ENCODE measurements at regions not wholly inside any gene's neighbourhood (a gene's known extent, or its start where the extent isn't known, plus 50 kb on each side); places are given as distances from the start of the nearest gene placed in this dataset.

DNA sequence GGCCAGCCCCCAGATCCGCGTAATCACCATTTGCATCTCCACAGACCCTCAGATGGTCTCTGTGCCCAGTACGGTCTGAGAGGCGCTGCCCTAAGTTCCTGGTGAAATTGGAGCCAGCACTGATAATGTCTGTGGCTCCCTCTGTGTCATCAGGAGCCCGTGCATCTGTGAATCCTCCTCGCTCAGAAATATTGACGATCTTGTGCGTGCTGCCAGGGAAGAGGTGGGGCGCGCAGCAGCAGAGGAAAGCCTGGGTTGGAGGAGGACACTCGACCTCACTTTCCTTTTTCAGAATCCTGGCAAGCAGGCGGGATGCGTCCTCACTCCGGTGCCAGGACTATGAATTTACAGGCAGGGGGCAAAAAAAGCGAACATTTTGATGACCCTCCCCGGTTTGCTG, 686.1 kb upstream of the SALL3 start:
- H4K20me1 ChIP-seq (ENCODE audit: control insufficient read depth, extremely low read depth, insufficient read depth, low read length) = no peaks in the 10 kb centered on the region
- H3K4me3 ChIP-seq (ENCODE audit: control insufficient read depth in 2 of 3, extremely low read depth in 1 of 3, insufficient read depth in 2 of 3, low read depth in 1 of 3, low read length in 3 of 3) = no peak overlapping the region
- H3K27me3 ChIP-seq (ENCODE audit: control insufficient read depth, extremely low read depth, insufficient read depth, low read length) = no peaks in the 10 kb centered on the region
- no peak for DNase-seq (ENCODE audit: low read depth, low spot score)
- FAIRE-seq = no peak
- dilution Hi-C loops (cut with MboI; ENCODE audit: extremely low pct_ligation_motif_present, low sequenced_read_pairs) = no loop called here
- H3K9ac ChIP-seq (ENCODE audit: control insufficient read depth, extremely low read depth, insufficient read depth, low read length) = no peak overlapping the region
- H3K79me2 ChIP-seq (ENCODE audit: control insufficient read depth, insufficient read depth, low read length) = no peaks in the 10 kb centered on the region
- H3K9me3 ChIP-seq (ENCODE audit: control insufficient read depth, low read depth, low read length) = peaks cover 6% of the 10 kb centered on the region
- H3K9me1 ChIP-seq (ENCODE audit: control insufficient read depth, extremely low read depth, insufficient read depth, low read length) = no peaks in the 10 kb centered on the region
- H2AFZ ChIP-seq (ENCODE audit: control insufficient read depth, low read length) = no peak overlapping the region
- no peaks in the 10 kb centered on the region for H3K36me3 ChIP-seq (ENCODE audit: control insufficient read depth in 2 of 2, extremely low read depth in 1 of 2, insufficient read depth in 2 of 2, low read length in 2 of 2)
- H3K27ac ChIP-seq (ENCODE audit: control insufficient read depth, insufficient read depth, low read length) = no peak overlapping the region
- H3K4me1 ChIP-seq (ENCODE audit: control insufficient read depth, extremely low read depth, insufficient read depth, low read length) = no peaks in the 10 kb centered on the region
- H3K4me2 ChIP-seq (ENCODE audit: control insufficient read depth, extremely low read depth, insufficient read depth, low read depth, low read length) = no peak overlapping the region
- TF ChIP-seq EZH2 (IDR thresholded peaks at IDR 0.05; ENCODE audit: low read length) = no peak
- TF ChIP-seq, protein P1, sequence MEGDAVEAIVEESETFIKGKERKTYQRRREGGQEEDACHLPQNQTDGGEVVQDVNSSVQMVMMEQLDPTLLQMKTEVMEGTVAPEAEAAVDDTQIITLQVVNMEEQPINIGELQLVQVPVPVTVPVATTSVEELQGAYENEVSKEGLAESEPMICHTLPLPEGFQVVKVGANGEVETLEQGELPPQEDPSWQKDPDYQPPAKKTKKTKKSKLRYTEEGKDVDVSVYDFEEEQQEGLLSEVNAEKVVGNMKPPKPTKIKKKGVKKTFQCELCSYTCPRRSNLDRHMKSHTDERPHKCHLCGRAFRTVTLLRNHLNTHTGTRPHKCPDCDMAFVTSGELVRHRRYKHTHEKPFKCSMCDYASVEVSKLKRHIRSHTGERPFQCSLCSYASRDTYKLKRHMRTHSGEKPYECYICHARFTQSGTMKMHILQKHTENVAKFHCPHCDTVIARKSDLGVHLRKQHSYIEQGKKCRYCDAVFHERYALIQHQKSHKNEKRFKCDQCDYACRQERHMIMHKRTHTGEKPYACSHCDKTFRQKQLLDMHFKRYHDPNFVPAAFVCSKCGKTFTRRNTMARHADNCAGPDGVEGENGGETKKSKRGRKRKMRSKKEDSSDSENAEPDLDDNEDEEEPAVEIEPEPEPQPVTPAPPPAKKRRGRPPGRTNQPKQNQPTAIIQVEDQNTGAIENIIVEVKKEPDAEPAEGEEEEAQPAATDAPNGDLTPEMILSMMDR (optimal IDR thresholded peaks at IDR 0.05 in 1 of 3, IDR thresholded peaks at IDR 0.05 in 1 of 3, conservative IDR thresholded peaks at IDR 0.05 in 1 of 3; ENCODE audit: extremely low read depth in 1 of 3, insufficient read depth in 2 of 3, low read length in 3 of 3) = no peak

DNA sequence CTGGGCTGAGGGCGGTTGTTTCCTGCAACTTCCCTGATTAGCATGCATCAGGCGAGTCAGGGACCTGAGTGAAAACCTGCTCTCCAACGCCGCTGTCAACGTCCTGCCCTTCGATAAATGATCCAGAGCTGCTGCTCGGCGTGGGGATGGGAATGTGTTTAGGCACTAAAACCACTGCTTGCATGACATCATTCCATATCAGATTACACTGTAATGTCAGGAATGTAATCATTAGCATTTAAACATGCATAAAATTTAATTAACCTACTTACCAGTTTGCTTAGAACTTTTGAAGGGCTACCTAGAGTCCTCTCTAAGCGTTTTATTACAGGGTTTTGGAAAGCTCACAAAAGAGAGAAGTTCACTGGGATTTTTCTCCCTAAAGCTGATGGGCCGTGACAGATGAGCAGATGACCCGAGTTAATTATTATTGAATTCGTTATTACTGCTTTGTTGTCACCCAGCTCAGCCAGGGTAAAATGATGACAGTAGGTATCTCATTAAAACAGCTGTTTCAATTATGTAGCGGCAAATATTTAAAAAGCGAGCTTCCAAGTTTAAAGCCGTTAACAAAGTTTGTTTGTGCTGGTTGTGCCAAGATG, 685.6 kb upstream of the SALL3 start:
- no peak overlapping the region for H2AFZ ChIP-seq (ENCODE audit: control insufficient read depth, low read length)
- H3K79me2 ChIP-seq (ENCODE audit: control insufficient read depth, insufficient read depth, low read length) = no peaks in the 10 kb centered on the region
- H3K9ac ChIP-seq (ENCODE audit: control insufficient read depth, extremely low read depth, insufficient read depth, low read length) = no peak overlapping the region
- FAIRE-seq (no peak), DNase-seq (ENCODE audit: low read depth, low spot score) (no peak)
- no peaks in the 10 kb centered on the region for H3K4me1 ChIP-seq (ENCODE audit: control insufficient read depth, extremely low read depth, insufficient read depth, low read length)
- no peak overlapping the region for H3K4me3 ChIP-seq (ENCODE audit: control insufficient read depth in 2 of 3, extremely low read depth in 1 of 3, insufficient read depth in 2 of 3, low read depth in 1 of 3, low read length in 3 of 3)
- peaks cover 6% of the 10 kb centered on the region for H3K9me3 ChIP-seq (ENCODE audit: control insufficient read depth, low read depth, low read length)
- H3K9me1 ChIP-seq (ENCODE audit: control insufficient read depth, extremely low read depth, insufficient read depth, low read length) = no peaks in the 10 kb centered on the region
- H3K27ac ChIP-seq (ENCODE audit: control insufficient read depth, insufficient read depth, low read length) = no peak overlapping the region
- TF ChIP-seq EZH2 (IDR thresholded peaks at IDR 0.05; ENCODE audit: low read length) = no peak
- TF ChIP-seq, protein P1 (optimal IDR thresholded peaks at IDR 0.05 in 1 of 3, IDR thresholded peaks at IDR 0.05 in 1 of 3, conservative IDR thresholded peaks at IDR 0.05 in 1 of 3; ENCODE audit: extremely low read depth in 1 of 3, insufficient read depth in 2 of 3, low read length in 3 of 3) = no peak
- dilution Hi-C loops (cut with MboI; ENCODE audit: extremely low pct_ligation_motif_present, low sequenced_read_pairs) = no loop called here
- no peaks in the 10 kb centered on the region for H3K27me3 ChIP-seq (ENCODE audit: control insufficient read depth, extremely low read depth, insufficient read depth, low read length)
- no peaks in the 10 kb centered on the region for H4K20me1 ChIP-seq (ENCODE audit: control insufficient read depth, extremely low read depth, insufficient read depth, low read length)
- H3K36me3 ChIP-seq (ENCODE audit: control insufficient read depth in 2 of 2, extremely low read depth in 1 of 2, insufficient read depth in 2 of 2, low read length in 2 of 2) = no peaks in the 10 kb centered on the region
- H3K4me2 ChIP-seq (ENCODE audit: control insufficient read depth, extremely low read depth, insufficient read depth, low read depth, low read length) = no peak overlapping the region

Measured in keratinocyte (primary cell).